H9 (cell line): ENCODE measurements at regions not wholly inside any gene's neighbourhood (a gene's known extent, or its start where the extent isn't known, plus 50 kb on each side); places are given as distances from the start of the nearest gene placed in this dataset.

Experiments used
- DNase-seq: peaks from one replicate; pipeline ENCODE4 v3.0.0-alpha.2; 2017
- H2AFZ ChIP-seq: one replicate; pipeline ENCODE4 v1.6.1; 2013; ENCODE audit warnings: mild to moderate bottlenecking, low read length, control low read depth, moderate library complexity
- H2AK5ac ChIP-seq: 2 replicates; pipeline ENCODE4 v1.6.1; 2013; ENCODE audit warnings: low read length, control low read depth, mixed read lengths; ENCODE audit not compliant: insufficient read length
- H2BK120ac ChIP-seq: one replicate; pipeline ENCODE4 v1.6.1; 2013; ENCODE audit warnings: low read depth, mild to moderate bottlenecking, low read length, control low read depth, inconsistent platforms; ENCODE audit not compliant: poor library complexity, severe bottlenecking
- H2BK12ac ChIP-seq: 2 replicates; pipeline ENCODE4 v1.6.1; 2013; ENCODE audit warnings: low read length, control low read depth, mixed read lengths, low read depth; ENCODE audit not compliant: insufficient read length
- H2BK15ac ChIP-seq: 2 replicates; pipeline ENCODE4 v1.6.1; 2013; ENCODE audit warnings: low read depth, low read length, control low read depth
- H2BK20ac ChIP-seq: one replicate; pipeline ENCODE4 v1.6.1; 2013; ENCODE audit warnings: low read depth, mild to moderate bottlenecking, low read length, control low read depth, inconsistent platforms; ENCODE audit not compliant: poor library complexity, severe bottlenecking
- H2BK5ac ChIP-seq: 2 replicates; pipeline ENCODE4 v1.6.1; 2013; ENCODE audit warnings: low read length, control low read depth, mixed read lengths; ENCODE audit not compliant: insufficient read length
- H3K14ac ChIP-seq: 2 replicates; pipeline ENCODE4 v1.6.1; 2013; ENCODE audit warnings: low read length, control low read depth; ENCODE audit not compliant: insufficient read depth
- H3K18ac ChIP-seq: 2 replicates; pipeline ENCODE4 v1.6.1; 2013; ENCODE audit warnings: low read depth, mild to moderate bottlenecking, mixed read lengths, low read length, control low read depth; ENCODE audit not compliant: insufficient read length
- H3K23ac ChIP-seq: 2 replicates; pipeline ENCODE4 v1.6.1; 2013; ENCODE audit warnings: low read length, control low read depth, mixed read lengths, low read depth; ENCODE audit not compliant: insufficient read length
- H3K23me2 ChIP-seq: 2 replicates; pipeline ENCODE4 v1.6.1; 2013; ENCODE audit warnings: low read depth, mild to moderate bottlenecking, mixed read lengths, low read length, control low read depth; ENCODE audit not compliant: insufficient read length, poor library complexity, severe bottlenecking
- H3K27ac ChIP-seq: 2 replicates; pipeline ENCODE4 v1.5.1; 2013; ENCODE audit warnings: low read length, control low read depth, mixed read lengths, low read depth; ENCODE audit not compliant: insufficient read length
- H3K27me3 ChIP-seq: 2 replicates; pipeline ENCODE4 v1.6.1; 2013; ENCODE audit warnings: low read length, control low read depth, inconsistent platforms; ENCODE audit not compliant: insufficient read depth
- H3K4ac ChIP-seq: 2 replicates; pipeline ENCODE4 v1.6.1; 2013; ENCODE audit warnings: low read depth, mild to moderate bottlenecking, control low read depth, inconsistent platforms, low read length, moderate library complexity
- H3K4me1 ChIP-seq: 2 replicates; pipeline ENCODE4 v1.6.1; 2013; ENCODE audit warnings: low read length, control low read depth, inconsistent platforms; ENCODE audit not compliant: insufficient read depth
- H3K4me2 ChIP-seq: 2 replicates; pipeline ENCODE4 v1.6.1; 2013; ENCODE audit warnings: low read length, control low read depth, mixed read lengths; ENCODE audit not compliant: insufficient read length, insufficient read depth
- H3K56ac ChIP-seq: 2 replicates; pipeline ENCODE4 v1.6.1; 2013; ENCODE audit warnings: low read depth, mild to moderate bottlenecking, mixed read lengths, low read length, control low read depth; ENCODE audit not compliant: insufficient read length
- H3K79me1 ChIP-seq: 2 replicates; pipeline ENCODE4 v1.6.1; 2013; ENCODE audit warnings: low read depth, mild to moderate bottlenecking, moderate library complexity, low read length, control low read depth, inconsistent platforms; ENCODE audit not compliant: insufficient read depth, poor library complexity, severe bottlenecking
- H3K79me2 ChIP-seq: 2 replicates; pipeline ENCODE4 v1.6.1; 2013; ENCODE audit warnings: low read length, control low read depth, inconsistent platforms; ENCODE audit not compliant: insufficient read depth
- H3K9ac ChIP-seq: 2 replicates; pipeline ENCODE4 v1.6.1; 2013; ENCODE audit warnings: low read length, control low read depth, mixed read lengths; ENCODE audit not compliant: insufficient read length; ENCODE audit errors: extremely low read depth
- H3K9me3 ChIP-seq: one replicate; pipeline ENCODE4 v1.6.1; 2013; ENCODE audit warnings: low read depth, low read length, inconsistent platforms; ENCODE audit not compliant: control insufficient read depth
- H3T11ph ChIP-seq: one replicate; pipeline ENCODE4 v1.6.1; 2013; ENCODE audit warnings: mild to moderate bottlenecking, low read length, control low read depth, inconsistent platforms
- H4K20me1 ChIP-seq: one replicate; pipeline ENCODE4 v1.6.1; 2013; ENCODE audit not compliant: control insufficient read depth, insufficient read length, insufficient read depth
- H4K5ac ChIP-seq: 2 replicates; pipeline ENCODE4 v1.6.1; 2013; ENCODE audit warnings: low read depth, mild to moderate bottlenecking, mixed read lengths, low read length, control low read depth; ENCODE audit not compliant: insufficient read length
- H4K8ac ChIP-seq: replicated peaks from 2 replicates; pipeline ENCODE4 v1.6.1; 2013; ENCODE audit warnings: low read length, control low read depth, mixed read lengths, low read depth; ENCODE audit not compliant: insufficient read length
- H4K91ac ChIP-seq: 2 replicates; pipeline ENCODE4 v1.6.1; 2013; ENCODE audit warnings: low read depth, mild to moderate bottlenecking, moderate library complexity, mixed read lengths, low read length, control low read depth; ENCODE audit not compliant: insufficient read length
- H3K27ac Mint-ChIP-seq, 3 experiments: 2 replicates in 2 of 3; 3 replicates in 1 of 3; pipeline ENCODE4 v1.8.0; 2020 to 2021; ENCODE audit warnings: mixed read lengths in 3 of 3, mild to moderate bottlenecking in 1 of 3, moderate library complexity in 1 of 3
- H3K27me3 Mint-ChIP-seq: 2 replicates; pipeline ENCODE4 v1.8.0; 2021; ENCODE audit warnings: low read depth, mild to moderate bottlenecking, moderate library complexity, mixed read lengths
- H3K36me3 Mint-ChIP-seq, 3 experiments: 2 replicates in 2 of 3; 3 replicates in 1 of 3; pipeline ENCODE4 v1.8.0; 2020 to 2021; ENCODE audit warnings: low read depth in 3 of 3, mixed read lengths in 3 of 3; ENCODE audit not compliant: insufficient read depth in 1 of 3
- H3K4me1 Mint-ChIP-seq, 2 experiments: 2 replicates each; pipeline ENCODE4 v1.8.0; 2020; ENCODE audit warnings: mixed read lengths in 2 of 2
- H3K4me3 Mint-ChIP-seq, 2 experiments: 2 replicates in 1 of 2; 3 replicates in 1 of 2; pipeline ENCODE4 v1.8.0; 2020 to 2021; ENCODE audit warnings: mild to moderate bottlenecking in 2 of 2, mixed read lengths in 2 of 2, moderate library complexity in 1 of 2
- H3K9me3 Mint-ChIP-seq, 2 experiments: 2 replicates in 1 of 2; 3 replicates in 1 of 2; pipeline ENCODE4 v1.8.0; 2020; ENCODE audit warnings: mild to moderate bottlenecking in 2 of 2, mixed read lengths in 2 of 2, moderate library complexity in 1 of 2
- CTCF ChIP-seq: fragments of 200-600 bp; sonication (generic); conservative IDR thresholded peaks from 3 replicates; pipeline ENCODE4 v1.8.0; 2021; ENCODE audit warnings: antibody characterized with exemption, mild to moderate bottlenecking
- WGBS: extraction: QIAGEN DNeasy Blood & Tissue Kit; methylation state at CpG from one replicate; pipeline ENCODE4 v1.1.7; 2013; ENCODE audit warnings: missing lambda C conversion rate, low lambda C conversion rate, mixed read lengths; ENCODE audit not compliant: insufficient read length; ENCODE audit errors: extremely low coverage; 5-methylcytosine and 5-hydroxymethylcytosine counted together

- H4K20me1 ChIP-seq, result no peaks in the 10 kb centered on the region
- H3K27ac Mint-ChIP-seq, result no peak overlapping the region; a peak in 1 of 7 replicates
Measured at GRCh38 chr10:24132741-24133140, 76.2 kb upstream of the KIAA1217 start.

More at GRCh38 chr10:24132741-24133140, 76.2 kb upstream of the KIAA1217 start:
- Histone ChIP-seq H4K5ac (no peak overlapping the region), H3K14ac (no peak overlapping the region), H3K56ac (no peak overlapping the region), H4K91ac (no peak overlapping the region), H3K18ac (no peak overlapping the region), H3K27ac (no peak overlapping the region), H3T11ph (no peak overlapping the region), H2BK5ac (no peak overlapping the region), H4K8ac (no peak overlapping the region), H3K23me2 (no peaks in the 10 kb centered on the region), H3K9me3 (no peaks in the 10 kb centered on the region), H2AK5ac (no peak overlapping the region), H2BK15ac (no peak overlapping the region), H2BK120ac (no peak overlapping the region), H3K4ac (no peak overlapping the region), H3K79me1 (no peaks in the 10 kb centered on the region), H2BK20ac (no peak overlapping the region), H3K9ac (no peak overlapping the region), H3K23ac (no peak overlapping the region), H2AFZ (no peak overlapping the region), H3K27me3 (no peaks in the 10 kb centered on the region), H3K4me2 (no peak overlapping the region), H3K4me1 (no peaks in the 10 kb centered on the region), H3K79me2 (no peaks in the 10 kb centered on the region), H2BK12ac (no peak overlapping the region)
- DNase-seq, result no peak
- no CpG with 5 or more reads among the region's 3 CpGs for WGBS
- Mint-ChIP-seq H3K9me3 (no peaks in the 10 kb centered on the region), H3K36me3 (no peaks in the 10 kb centered on the region), H3K4me3 (no peak overlapping the region), H3K4me1 (peaks cover 9 to 11% of the 10 kb centered on the region in 2 experiments), H3K27me3 (peaks cover 7% of the 10 kb centered on the region)
- TF ChIP-seq CTCF, result no peak
